ENCODE measurements at regions not wholly inside any gene's neighbourhood (a gene's known extent, or its start where the extent isn't known, plus 50 kb on each side); places are given as distances from the start of the nearest gene placed in this dataset.
"Not testable (repeated sequence)": the region's sequence is repeated elsewhere in the genome, so short reads cannot be mapped to it uniquely, and the experiment has no call there.

- DNase-seq (ENCODE audit: low read depth in 3 of 3, low spot score in 2 of 3), result no peak
Measured at GRCh38 chr1:55768327-55768952, 553.3 kb upstream of the USP24 start.

- no peak for DNase-seq (ENCODE audit: low read depth in 3 of 3, low spot score in 2 of 3)
Measured at GRCh38 chr1:55767171-55767570, 552.0 kb upstream of the USP24 start.

- DNase-seq (ENCODE audit: low read depth in 3 of 3, low spot score in 2 of 3), result not testable (repeated sequence)
Measured at GRCh38 chr1:55765505-55765904, 550.3 kb upstream of the USP24 start.

- no peak for DNase-seq (ENCODE audit: low read depth in 3 of 3, low spot score in 2 of 3)
Measured at GRCh38 chr1:55751776-55752175, 536.6 kb upstream of the USP24 start.

DNA sequence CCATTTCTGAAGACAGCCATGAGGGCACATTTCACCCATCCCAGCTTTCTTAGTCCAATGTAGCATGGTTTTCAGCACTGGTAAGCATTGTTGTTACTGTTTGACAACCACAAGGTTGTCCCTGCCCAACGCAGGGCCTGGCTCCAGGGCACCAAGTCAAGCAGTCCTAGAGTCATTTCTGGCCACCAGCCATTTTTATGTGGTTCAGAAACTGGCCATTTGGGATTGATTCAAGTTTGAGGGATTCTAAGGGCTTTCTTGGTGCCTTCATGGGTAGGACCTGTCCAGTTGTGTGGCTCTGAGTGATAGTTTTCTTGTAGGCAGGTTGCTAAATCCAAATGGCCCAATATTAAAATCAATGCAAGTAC is 535.4 kb upstream of the USP24 start:
- no peak for DNase-seq (ENCODE audit: low read depth in 3 of 3, low spot score in 2 of 3)

- no peak for DNase-seq (ENCODE audit: low read depth in 3 of 3, low spot score in 2 of 3)
Measured at GRCh38 chr1:55749975-55750627, 534.9 kb upstream of the USP24 start.

- DNase-seq (ENCODE audit: low read depth in 3 of 3, low spot score in 2 of 3), result no peak
Measured at GRCh38 chr1:55747408-55747841, 532.3 kb upstream of the USP24 start.

DNA sequence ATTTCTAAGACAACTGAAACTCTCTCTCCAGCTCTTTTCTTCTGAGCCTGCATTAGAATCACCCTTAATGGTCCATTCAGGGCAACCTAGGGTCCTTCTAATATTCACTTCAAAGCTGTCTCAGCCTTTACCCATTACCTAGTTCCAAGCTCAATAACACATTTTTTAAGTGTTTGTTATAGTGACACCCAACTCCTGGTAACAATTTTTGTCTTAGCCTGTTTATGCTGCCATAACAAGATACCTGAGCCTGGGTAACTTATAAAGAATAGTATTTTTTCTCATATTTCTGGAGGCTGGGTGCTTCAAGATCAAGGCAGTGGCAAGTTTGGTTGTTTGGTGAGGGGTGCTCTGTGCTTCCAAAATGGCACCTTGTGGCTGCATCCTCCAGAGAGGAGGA is 531.5 kb upstream of the USP24 start:
- no peak for DNase-seq (ENCODE audit: low read depth in 3 of 3, low spot score in 2 of 3)

GRCh38 chr1:55741516-55741915 is 526.4 kb upstream of the USP24 start:
- no peak for DNase-seq (ENCODE audit: low read depth in 3 of 3, low spot score in 2 of 3)

- DNase-seq (ENCODE audit: low read depth in 3 of 3, low spot score in 2 of 3), result no peak
Measured at GRCh38 chr1:55735106-55735505, 519.9 kb upstream of the USP24 start.

- DNase-seq (ENCODE audit: low read depth in 3 of 3, low spot score in 2 of 3), result no peak
Measured at GRCh38 chr1:55726994-55727393, 511.8 kb upstream of the USP24 start.

GRCh38 chr1:55725378-55725777 is 510.2 kb upstream of the USP24 start:
- no peak for DNase-seq (ENCODE audit: low read depth in 3 of 3, low spot score in 2 of 3)

DNA sequence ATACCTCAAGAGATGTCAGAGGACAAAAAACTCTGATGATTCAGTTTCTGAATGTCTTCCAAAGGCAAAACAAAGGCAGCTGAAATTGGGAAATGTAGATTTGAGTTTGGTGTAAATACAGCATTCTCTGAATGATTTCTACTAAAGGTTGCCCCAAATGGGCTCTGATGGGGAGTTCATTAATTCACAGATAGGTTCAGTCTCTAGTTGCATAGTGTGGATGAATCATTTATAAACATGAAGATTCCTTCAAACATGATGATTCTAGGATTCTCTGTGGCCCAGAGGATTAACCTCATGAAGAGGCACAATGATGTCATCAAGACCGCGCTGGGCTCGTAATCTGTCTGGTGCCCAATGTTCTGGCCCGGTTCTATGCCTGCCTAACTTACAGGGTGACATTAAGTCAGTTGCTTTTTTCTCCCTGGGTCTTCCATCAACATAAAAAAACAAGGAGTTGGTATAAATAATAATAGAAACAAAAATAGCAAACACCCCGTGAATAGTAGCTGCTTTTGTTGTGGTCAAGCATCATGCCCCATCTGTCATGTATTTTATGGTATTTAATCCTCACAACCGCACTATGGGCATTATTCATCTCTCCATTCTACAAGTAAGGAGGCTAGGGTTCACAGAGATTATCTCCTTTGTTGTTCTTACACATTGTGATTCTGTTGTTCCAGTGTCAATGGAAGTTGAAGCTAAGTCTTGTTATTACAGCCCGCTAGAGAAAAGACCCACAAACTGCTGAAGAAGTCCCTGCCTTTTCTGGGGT is 509.6 kb upstream of the USP24 start:
- no peak for DNase-seq (ENCODE audit: low read depth in 3 of 3, low spot score in 2 of 3)

- DNase-seq (ENCODE audit: low read depth in 3 of 3, low spot score in 2 of 3), result no peak
Measured at GRCh38 chr1:55723001-55723400, 507.8 kb upstream of the USP24 start.

- DNase-seq (ENCODE audit: low read depth in 3 of 3, low spot score in 2 of 3), result no peak
Measured at GRCh38 chr1:55720261-55720660, 505.1 kb upstream of the USP24 start.

- no peak for DNase-seq (ENCODE audit: low read depth in 3 of 3, low spot score in 2 of 3)
Measured at GRCh38 chr1:55718758-55719671, 503.9 kb upstream of the USP24 start.

DNA sequence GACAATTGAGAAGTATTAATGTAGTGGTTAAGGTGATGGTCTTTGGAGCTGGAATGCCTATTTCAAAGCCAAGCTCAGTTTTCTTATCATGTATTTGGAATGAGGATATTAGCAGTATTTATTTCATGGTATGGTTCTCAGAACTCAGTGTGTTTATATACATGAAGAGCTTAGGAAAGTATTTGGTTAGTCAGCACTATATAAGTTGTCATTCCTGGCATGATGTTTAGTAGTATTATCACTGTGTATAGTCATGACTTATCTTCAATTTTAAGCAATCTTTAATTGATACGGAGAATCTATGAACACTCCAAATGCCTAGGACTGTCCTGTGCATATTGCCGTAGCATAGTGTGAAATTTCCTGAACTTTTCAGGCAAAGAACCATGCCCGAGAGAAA is 501.9 kb upstream of the USP24 start:
- no peak for DNase-seq (ENCODE audit: low read depth in 3 of 3, low spot score in 2 of 3)

GRCh38 chr1:55716610-55717009 is 501.4 kb upstream of the USP24 start:
- DNase-seq (ENCODE audit: low read depth in 3 of 3, low spot score in 2 of 3), result no peak

- DNase-seq (ENCODE audit: low read depth in 3 of 3, low spot score in 2 of 3), result no peak
Measured at GRCh38 chr1:55716151-55716550, 501.0 kb upstream of the USP24 start.

DNA sequence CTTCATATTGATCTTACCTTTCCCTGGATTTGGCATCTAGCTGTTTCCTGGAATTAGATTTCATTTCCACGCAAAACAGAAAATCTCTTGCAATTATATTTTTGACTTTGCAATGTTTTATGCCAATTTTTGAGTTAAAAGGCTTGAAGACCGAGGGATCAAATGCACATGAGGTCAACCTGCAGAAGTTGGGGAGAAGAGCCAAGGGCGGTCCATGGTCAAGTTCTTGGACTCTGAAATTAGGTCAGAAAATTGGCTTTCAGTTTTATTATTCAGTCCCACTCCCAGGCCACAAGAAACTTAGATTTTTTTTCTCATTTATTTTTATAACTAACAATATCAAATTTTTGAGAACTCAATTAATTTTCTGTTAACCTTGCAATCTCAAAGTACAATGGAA is 499.1 kb upstream of the USP24 start:
- DNase-seq (ENCODE audit: low read depth in 3 of 3, low spot score in 2 of 3), result no peak

- DNase-seq (ENCODE audit: low read depth in 3 of 3, low spot score in 2 of 3), result no peak
Measured at GRCh38 chr1:55713516-55713915, 498.4 kb upstream of the USP24 start.

All from right renal cortex interstitium (tissue), 3 donors.